ENCODE measurements at regions not wholly inside any gene's neighbourhood (a gene's known extent, or its start where the extent isn't known, plus 50 kb on each side); places are given as distances from the start of the nearest gene placed in this dataset.

DNA sequence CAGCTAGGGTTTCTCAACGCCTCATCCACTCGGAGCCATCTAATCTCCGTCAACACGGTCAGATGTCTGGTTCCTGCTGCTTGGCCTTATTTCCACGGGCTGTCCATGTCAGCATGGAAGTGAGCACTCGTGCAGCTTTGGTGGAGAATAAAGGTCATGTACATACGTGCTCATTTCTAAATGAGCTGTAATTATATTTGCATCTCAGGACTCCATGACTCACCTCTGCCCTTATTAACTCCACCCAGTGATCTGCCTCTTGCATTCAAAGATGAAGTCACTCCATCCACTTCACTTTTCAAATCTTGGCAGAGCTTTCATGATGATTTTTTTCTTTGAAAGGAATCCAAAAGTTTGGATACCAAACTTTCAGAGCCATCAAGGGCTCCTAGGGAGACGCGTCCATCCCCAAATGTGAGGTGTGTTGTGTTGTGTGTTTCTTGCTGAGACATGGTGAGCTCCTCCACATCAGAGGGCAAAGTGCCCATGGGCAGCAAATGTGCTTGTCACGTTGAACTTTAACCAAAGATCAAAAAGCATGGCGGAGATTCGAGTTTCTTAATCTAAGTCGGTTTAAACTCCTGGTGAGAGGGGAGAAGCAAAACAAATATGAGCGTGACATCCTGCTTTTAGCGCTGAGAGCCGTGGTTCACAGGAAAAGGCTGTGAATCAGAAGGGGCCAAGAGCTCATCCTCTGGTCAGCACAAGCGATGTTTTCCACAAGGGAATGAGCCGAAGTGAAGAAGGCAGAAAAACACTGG is 68.6 kb upstream of the ERRFI1 start:
- TF ChIP-seq, protein P1, sequence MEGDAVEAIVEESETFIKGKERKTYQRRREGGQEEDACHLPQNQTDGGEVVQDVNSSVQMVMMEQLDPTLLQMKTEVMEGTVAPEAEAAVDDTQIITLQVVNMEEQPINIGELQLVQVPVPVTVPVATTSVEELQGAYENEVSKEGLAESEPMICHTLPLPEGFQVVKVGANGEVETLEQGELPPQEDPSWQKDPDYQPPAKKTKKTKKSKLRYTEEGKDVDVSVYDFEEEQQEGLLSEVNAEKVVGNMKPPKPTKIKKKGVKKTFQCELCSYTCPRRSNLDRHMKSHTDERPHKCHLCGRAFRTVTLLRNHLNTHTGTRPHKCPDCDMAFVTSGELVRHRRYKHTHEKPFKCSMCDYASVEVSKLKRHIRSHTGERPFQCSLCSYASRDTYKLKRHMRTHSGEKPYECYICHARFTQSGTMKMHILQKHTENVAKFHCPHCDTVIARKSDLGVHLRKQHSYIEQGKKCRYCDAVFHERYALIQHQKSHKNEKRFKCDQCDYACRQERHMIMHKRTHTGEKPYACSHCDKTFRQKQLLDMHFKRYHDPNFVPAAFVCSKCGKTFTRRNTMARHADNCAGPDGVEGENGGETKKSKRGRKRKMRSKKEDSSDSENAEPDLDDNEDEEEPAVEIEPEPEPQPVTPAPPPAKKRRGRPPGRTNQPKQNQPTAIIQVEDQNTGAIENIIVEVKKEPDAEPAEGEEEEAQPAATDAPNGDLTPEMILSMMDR (IDR thresholded peaks at IDR 0.05): no peak
- no peak for TF ChIP-seq POLR2A (IDR thresholded peaks at IDR 0.05)
- no peak for TF ChIP-seq EP300 (IDR thresholded peaks at IDR 0.05)

Measured in tibial nerve (tissue), 4 donors.